HG03378 (cell line): ENCODE measurements at regions not wholly inside any gene's neighbourhood (a gene's known extent, or its start where the extent isn't known, plus 50 kb on each side); places are given as distances from the start of the nearest gene placed in this dataset.
"Not testable (repeated sequence)": the region's sequence is repeated elsewhere in the genome, so short reads cannot be mapped to it uniquely, and the experiment has no call there.

Experiments used
- ATAC-seq: cut with Tn5 transposase; IDR thresholded peaks from one replicate; pipeline ENCODE4 v1.9.1; 2021; ENCODE audit warnings: mild to moderate bottlenecking, moderate library complexity; ENCODE audit not compliant: unreplicated experiment

GRCh38 chr5:158007336-158007735 lies 148.4 kb upstream of the CLINT1 start:
- ATAC-seq: no peak

GRCh38 chr5:157999696-158000095 lies 140.8 kb upstream of the CLINT1 start:
- ATAC-seq: no peak

DNA sequence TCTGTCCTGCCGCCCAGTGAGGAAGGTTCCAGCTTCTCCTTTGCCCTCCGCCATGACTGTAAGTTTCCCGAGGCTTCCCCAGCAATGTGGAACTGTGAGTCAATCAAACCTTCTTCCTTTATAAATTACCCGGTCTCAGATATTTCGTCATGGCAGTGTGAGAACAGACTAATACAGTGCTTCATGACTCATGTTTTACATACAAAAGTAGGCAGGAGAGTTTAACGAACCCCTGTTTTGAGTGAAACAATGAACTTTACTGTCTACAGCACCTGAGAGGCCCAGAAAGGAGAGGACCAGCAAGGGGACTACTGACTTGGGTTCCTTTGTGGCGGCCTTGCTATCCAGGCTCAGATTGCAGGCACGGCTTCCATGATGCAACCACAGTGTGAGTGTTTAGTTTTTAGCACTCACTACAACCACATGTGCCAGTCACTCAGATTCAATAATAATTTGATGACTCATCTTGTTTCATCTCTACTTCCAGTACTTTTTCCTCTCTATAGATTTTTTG lies 139.1 kb upstream of the CLINT1 start:
- ATAC-seq: no peak

DNA sequence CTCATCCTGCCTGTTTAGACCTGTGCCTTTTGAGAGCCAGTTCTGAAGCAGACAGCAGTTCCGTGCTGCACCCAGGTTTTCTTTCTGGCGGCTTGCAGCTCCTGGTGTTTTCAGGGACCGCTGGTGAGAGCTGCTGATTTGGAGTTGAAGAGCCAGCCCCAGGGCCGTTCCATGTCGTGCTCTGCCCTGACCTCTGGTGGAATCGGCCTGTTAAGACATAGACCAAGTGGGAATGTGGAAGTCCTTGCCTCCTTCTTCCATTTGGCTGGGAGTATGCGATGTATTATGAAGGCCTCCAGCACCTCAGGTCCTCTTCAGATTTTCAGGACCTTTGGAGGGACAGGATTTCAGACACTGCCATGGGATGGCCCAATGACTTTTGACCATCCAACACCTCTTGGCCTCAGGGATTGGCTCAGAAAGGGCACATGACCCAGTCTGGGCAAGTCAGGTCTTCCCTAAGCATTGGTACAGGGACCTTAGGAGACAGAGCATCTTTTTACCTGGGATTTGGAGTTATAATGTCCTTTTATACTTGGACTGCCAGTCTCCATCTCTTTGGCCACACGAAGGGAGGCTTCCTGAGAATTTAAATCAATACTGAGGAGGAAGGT lies 136.1 kb upstream of the CLINT1 start:
- no peak for ATAC-seq

DNA sequence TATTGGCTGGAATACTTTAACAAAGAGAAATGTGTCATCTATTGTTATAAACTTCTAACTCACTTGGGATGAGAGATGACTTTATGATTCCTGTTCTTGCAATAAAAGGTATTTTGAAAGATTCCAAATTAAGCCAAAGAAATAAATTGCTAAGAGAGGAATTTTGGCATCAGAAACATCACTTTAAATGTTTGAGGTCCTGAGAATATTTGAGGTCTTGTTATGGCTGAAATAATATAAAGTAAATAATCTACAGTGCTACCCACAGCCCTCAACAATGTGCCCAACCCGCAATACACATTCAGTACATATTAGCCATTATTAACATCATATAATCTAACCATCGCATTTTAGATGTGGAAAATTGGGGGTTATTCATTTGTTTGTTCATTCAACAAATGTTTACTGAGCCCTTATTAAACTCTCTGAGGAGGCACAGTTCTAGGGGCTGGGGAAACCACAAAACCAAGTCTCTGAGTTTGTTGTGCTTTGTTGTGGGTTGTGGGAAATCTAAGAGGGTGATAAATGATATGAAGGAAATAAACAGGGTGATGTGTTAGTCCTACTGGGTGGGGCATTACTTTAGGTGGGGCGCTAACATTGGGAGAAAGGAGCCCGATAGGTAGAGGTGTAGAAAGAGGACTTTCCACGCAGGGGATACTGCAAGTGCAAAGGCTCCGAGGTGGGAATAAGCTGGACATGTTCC lies 135.2 kb upstream of the CLINT1 start:
- ATAC-seq: no peak

GRCh38 chr5:157993201-157993600 lies 134.3 kb upstream of the CLINT1 start:
- ATAC-seq: no peak

DNA sequence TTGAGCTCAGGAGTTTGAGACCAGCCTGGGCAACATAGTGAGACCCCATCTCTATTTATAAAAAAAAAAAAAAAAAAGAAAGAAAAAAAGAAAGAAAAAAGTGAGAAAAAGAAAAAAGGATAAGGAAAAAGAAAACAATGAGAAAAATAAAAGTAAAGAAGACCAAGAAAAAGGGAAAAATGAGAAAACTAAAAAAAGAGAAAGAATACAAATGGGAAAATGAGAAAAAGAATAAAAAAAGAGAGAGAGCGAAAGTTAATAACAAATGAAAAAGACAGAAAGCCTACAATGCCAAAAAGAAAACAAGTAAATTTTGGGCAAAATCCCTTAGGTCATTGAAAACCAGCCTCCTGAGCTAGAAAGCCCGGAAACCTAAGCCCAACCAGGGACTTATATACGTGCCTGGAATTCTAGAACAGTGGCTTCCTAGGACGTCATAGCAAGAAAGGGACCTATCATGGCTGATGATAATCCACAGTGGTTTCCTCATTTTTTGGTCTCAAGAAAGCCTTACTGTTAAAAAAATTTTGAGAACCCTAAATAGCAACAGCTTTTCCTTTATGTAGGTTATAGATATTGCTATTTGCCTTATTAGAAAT lies 131.7 kb upstream of the CLINT1 start:
- no peak for ATAC-seq

GRCh38 chr5:157989296-157989695 lies 130.4 kb upstream of the CLINT1 start:
- ATAC-seq: no peak

DNA sequence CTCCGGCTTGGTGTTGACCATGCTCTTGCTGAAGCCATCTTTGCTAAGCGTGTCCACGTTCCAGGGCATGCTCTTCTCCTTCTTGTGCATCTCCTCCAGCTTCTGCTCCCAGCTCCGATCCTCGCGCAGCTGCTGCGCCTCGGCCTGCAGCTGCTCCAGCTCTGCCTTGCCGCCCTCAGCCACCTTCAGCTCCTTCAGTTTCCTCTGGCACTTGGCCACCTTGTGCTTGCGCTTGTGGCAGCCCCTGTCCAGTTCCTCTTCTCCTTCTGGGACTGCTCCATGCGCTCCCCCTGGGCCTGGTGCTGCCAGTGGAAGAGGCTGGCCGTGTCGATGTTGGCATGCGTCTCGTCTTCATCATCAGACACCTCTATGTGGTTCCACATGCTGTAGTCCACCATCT lies 128.3 kb upstream of the CLINT1 start:
- no peak for ATAC-seq

GRCh38 chr5:157986431-157986990 lies 127.6 kb upstream of the CLINT1 start:
- no peak for ATAC-seq

- no peak for ATAC-seq
Observed at GRCh38 chr5:157984611-157985010, 125.7 kb upstream of the CLINT1 start.

DNA sequence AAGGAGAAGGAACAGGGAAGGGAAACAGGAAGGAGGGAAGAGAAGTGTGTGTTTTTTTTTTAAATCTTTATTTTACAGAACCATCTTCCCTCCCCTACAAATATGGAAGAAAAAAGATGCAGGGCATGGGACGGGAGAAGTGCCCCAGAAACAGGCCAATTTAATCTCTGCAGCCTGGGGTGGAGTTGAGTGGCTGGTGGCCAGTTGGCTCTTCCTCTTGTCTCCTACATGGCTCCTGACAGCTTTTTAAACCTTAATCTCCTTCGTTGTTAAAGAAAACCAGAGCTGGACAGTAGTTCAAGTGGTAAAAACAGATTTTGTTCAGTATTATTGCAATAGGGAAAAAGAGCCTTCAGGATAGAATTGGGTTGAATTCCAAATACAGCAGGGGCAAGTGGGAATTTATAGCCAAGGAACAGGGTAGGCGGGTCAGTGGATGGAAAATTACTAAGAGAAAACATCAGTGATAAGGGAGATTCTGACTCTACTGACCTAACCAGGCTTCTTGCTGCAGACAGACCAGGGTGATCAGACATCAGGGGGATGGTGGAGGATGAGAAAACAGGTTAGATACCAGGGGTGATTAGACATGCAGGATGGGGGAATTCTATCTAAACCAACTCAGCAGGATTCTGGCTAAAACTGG lies 125.1 kb upstream of the CLINT1 start:
- no peak for ATAC-seq

GRCh38 chr5:157978061-157978460 lies 119.1 kb upstream of the CLINT1 start:
- no peak for ATAC-seq

DNA sequence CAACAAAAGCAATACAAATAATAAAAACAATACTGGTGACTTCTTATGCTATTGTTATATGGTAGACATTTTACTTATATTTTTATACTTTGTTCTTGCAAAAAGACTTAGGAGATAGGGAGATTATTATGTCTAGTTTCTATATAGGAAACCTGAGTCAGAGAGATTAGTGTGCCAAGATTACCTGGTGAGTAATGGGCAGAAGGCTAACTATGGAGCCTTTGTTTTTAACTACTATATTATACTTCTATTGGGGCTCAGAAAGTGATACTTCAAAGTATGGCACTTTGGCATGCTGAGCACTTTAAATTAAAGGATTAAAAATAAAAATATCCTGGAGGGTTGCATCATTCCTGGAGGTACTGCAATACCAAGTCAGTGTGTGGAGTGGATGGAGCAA lies 117.5 kb upstream of the CLINT1 start:
- ATAC-seq: no peak

GRCh38 chr5:157972579-157972978 lies 113.6 kb upstream of the CLINT1 start:
- no peak for ATAC-seq

DNA sequence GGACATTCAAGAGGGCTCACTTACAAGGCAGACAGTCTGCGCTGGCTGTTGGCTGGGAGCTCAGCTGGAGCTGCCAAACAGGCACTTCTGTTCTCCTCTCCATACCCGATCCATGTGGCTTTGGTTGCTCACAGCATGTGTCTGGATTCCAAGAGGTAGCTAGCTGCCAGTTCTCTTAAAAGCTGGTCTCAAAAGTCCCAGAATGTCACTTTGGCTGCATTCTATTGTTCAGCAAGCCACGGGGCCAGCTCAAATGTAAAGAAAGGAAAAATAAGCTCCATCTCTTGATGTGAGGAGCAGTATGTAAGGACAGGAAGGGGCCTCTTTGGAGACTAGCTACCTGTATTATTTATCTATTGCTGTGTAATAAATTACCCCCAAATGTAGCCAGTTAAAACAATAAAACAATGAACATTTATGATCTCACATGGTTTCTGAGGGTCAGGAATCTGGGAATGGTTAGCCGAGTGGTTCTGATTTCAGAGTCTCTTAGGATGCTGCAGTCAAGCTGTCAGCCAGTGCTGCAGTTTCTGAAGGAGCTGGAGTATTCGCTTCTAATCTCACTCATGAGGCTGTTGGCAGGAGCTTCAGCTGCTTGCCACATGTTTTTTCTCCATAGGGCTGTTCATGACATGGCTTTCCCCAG lies 112.7 kb upstream of the CLINT1 start:
- no peak for ATAC-seq

DNA sequence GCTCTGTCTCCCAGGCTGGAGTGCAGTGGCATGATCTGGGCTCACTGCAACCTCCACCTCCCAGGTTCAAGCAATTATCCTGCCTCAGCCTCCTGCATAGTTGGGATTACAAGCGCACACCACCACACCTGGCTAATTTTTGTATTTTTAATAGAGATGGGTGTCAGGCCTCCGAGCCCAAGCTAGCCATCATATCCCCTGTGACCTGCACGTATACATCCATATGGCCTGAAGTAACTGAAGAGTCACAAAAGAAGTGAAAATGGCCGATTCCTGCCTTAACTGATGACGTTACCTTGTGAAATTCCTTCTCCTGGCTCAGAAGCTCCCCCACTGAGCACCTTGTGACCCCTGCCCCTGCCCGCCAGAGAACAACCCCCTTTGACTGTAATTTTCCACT lies 109.6 kb upstream of the CLINT1 start:
- not testable (repeated sequence) for ATAC-seq

DNA sequence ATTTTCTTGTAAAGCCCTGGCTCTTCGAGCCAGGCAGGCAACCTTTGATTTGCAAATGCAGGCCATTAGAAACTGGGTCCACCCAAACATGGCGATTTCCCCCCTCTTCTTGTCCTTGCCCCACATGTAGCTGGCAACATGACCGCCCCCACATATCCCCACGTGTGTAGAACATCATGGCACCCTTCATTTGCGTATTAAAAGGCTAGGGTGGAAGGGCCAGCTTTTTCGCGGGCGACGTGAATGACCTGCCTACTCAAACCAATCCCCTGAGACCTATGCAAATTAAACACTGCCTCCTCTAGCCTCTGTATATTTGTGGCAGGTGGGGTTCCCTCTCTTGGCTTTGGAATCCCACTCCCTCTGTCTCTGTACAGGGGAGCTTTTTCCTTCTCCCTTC lies 107.0 kb upstream of the CLINT1 start:
- no peak for ATAC-seq

DNA sequence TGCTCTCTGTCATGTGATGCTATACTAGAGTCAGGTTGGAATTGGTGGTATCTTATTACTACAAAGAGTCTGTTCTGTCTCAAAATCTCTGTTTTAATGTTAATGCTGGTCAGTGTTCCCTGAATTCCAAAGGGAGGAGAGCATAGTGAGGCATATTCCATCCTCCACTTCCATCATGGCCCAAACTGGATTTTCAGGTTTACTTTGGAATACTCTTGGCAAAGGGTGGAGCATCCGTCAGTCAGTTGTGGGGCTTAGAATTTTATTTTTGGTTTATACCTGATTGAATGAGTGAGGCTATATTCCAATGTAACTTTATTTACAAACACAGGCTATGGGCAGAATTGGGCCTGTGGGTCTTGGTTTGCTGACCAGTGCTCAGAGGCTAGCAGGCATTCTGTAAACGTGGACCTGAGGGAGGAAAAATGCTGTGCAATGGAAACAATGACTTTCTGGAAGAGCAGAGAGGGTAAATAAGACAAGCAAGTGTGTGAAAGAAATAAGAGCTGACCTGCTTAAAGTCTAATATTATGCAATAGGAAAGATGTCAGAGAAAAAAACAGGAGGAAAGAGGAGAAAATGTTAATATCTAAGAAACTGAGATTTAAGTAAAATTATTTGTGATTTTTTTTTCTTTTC lies 106.2 kb upstream of the CLINT1 start:
- ATAC-seq: no peak

- no peak for ATAC-seq
Observed at GRCh38 chr5:157963761-157964160, 104.8 kb upstream of the CLINT1 start.
